HepG2 (cell line): ENCODE measurements at regions not wholly inside any gene's neighbourhood (a gene's known extent, or its start where the extent isn't known, plus 50 kb on each side); places are given as distances from the start of the nearest gene placed in this dataset.

ENCODE experiments used
- ATAC-seq: fragments of 200-7000 bp; cut with Tn5 transposase; 3 replicates; pipeline ENCODE4 v1.9.1; 2020; ENCODE audit warnings: mild to moderate bottlenecking, moderate library complexity
- BruUV-seq: library from RNA; stranded (reverse); fragments of 400-500 nt; replicated peaks from 2 replicates; lab custom pipeline; 2021; lab: Mats Ljungman, UMichigan
- CTCF ChIA-PET: fragments of 300-600 bp; formaldehyde crosslinking; extraction: SDS; loops from one replicate; lab custom pipeline; 2021; ENCODE audit warnings: low total read pairs, inconsistent platforms, low intra/inter-chr PET ratio; lab: Yijun Ruan, JAX
- POLR2A ChIA-PET: fragments of 350-600 bp; sonication (Branson Sonifier 250); formaldehyde crosslinking; loops from one replicate; lab custom pipeline; 2020; ENCODE audit warnings: antibody characterized with exemption, inconsistent platforms; lab: Yijun Ruan, JAX
- DNase-seq: peaks from one replicate; pipeline ENCODE4 v3.0.0-alpha.2; 2015; ENCODE audit warnings: low spot score
- FAIRE-seq: peaks from 3 replicates; lab custom pipeline; 2011; peaks lifted over from hg19 to GRCh38; lab: Jason Lieb, UNC
- H2AFZ ChIP-seq: one replicate; pipeline ENCODE4 v1.6.1; 2011; ENCODE audit warnings: low read length, inconsistent platforms
- H3K27ac ChIP-seq: fragments of 300-600 bp; 3 replicates; pipeline ENCODE4 v1.8.0; 2011; ENCODE audit warnings: mixed run types, mild to moderate bottlenecking, mixed read lengths, low read length, inconsistent platforms; ENCODE audit not compliant: insufficient read depth; ENCODE audit errors: extremely low read length
- H3K27me3 ChIP-seq, 2 experiments: fragments of 200-600 bp in 1 of 2; 2 replicates in 1 of 2; 3 replicates in 1 of 2; pipeline versions ENCODE4 v1.6.0 to v1.8.0; 2011; ENCODE audit warnings: low read length in 2 of 2, mild to moderate bottlenecking in 2 of 2, moderate library complexity in 2 of 2, inconsistent platforms in 1 of 2; ENCODE audit not compliant: insufficient read depth in 2 of 2, control insufficient read depth in 1 of 2
- H3K36me3 ChIP-seq, 2 experiments: fragments of 200-600 bp in 1 of 2; replicated peaks in 1 of 2; 2 replicates in 1 of 2; 3 replicates in 1 of 2; pipeline versions ENCODE4 v1.5.1 to v1.8.0; 2011; ENCODE audit warnings: low read length in 2 of 2, inconsistent platforms in 1 of 2; ENCODE audit not compliant: insufficient read depth in 2 of 2, control insufficient read depth in 1 of 2
- H3K4me1 ChIP-seq: 2 replicates; pipeline ENCODE4 v1.5.1; 2012; ENCODE audit warnings: low read length, inconsistent platforms; ENCODE audit not compliant: insufficient read depth
- H3K4me2 ChIP-seq: 2 replicates; pipeline ENCODE4 v1.6.0; 2011; ENCODE audit warnings: low read depth, low read length, inconsistent platforms
- H3K4me3 ChIP-seq, 3 experiments: fragments of 200-600 bp in 1 of 3; sonication (generic), shearing (Covaris generic) in 1 of 3; replicated peaks in 1 of 3; 2 replicates each; pipeline ENCODE4 v1.5.1; 2011 to 2016; ENCODE audit warnings: low read length in 3 of 3, inconsistent platforms in 2 of 3, low read depth in 2 of 3, mild to moderate bottlenecking in 2 of 3, control low read depth in 1 of 3, mixed read lengths in 1 of 3; ENCODE audit not compliant: insufficient read depth in 1 of 3
- H3K79me2 ChIP-seq: one replicate; pipeline ENCODE4 v1.6.1; 2011; ENCODE audit warnings: low read length, inconsistent platforms; ENCODE audit not compliant: insufficient read depth
- H3K9ac ChIP-seq: 2 replicates; pipeline ENCODE4 v1.6.0; 2011; ENCODE audit warnings: mild to moderate bottlenecking, low read depth, low read length, inconsistent platforms; ENCODE audit not compliant: insufficient read depth
- H3K9me3 ChIP-seq: 2 replicates; pipeline ENCODE4 v1.5.1; 2012; ENCODE audit warnings: mild to moderate bottlenecking, low read length
- H4K20me1 ChIP-seq: 2 replicates; pipeline ENCODE4 v1.6.0; 2011; ENCODE audit warnings: inconsistent platforms, mild to moderate bottlenecking, low read length, moderate library complexity; ENCODE audit not compliant: insufficient read depth
- ATF5 ChIP-seq: sonication (generic); formaldehyde crosslinking; IDR thresholded peaks from 2 replicates; pipeline ENCODE4 v1.4.0; 2020; ENCODE audit warnings: mild to moderate bottlenecking, low read depth, missing genetic modification reagents
- CREB1 ChIP-seq, 2 experiments: fragments of 450-650 bp in 1 of 2; IDR thresholded peaks; 2 replicates each; pipeline ENCODE4 v1.6.1; 2016 to 2017; ENCODE audit warnings: control low read depth in 1 of 2, mild to moderate bottlenecking in 1 of 2, missing compliant biosample characterization in 1 of 2, missing genetic modification characterization in 1 of 2
- FIP1L1 ChIP-seq: fragments of 200-400 bp; formaldehyde crosslinking; IDR thresholded peaks from 2 replicates; pipeline ENCODE4 v1.6.1; 2018; ENCODE audit warnings: low read depth, mild to moderate bottlenecking, low read length, moderate library complexity, borderline replicate concordance; ENCODE audit not compliant: insufficient read depth
- HES4 ChIP-seq: sonication (generic); formaldehyde crosslinking; IDR thresholded peaks from 2 replicates; pipeline ENCODE4 v1.9.0; 2021; ENCODE audit warnings: mild to moderate bottlenecking, missing genetic modification reagents, borderline replicate concordance
- LRRFIP1 ChIP-seq: sonication (generic); formaldehyde crosslinking; conservative IDR thresholded peaks from 2 replicates; pipeline ENCODE4 v1.4.0; 2020; ENCODE audit warnings: missing genetic modification reagents
- RBFOX2 ChIP-seq: fragments of 200-400 bp; formaldehyde crosslinking; IDR thresholded peaks from 2 replicates; pipeline ENCODE4 v1.6.1; 2017; ENCODE audit warnings: low read depth, mild to moderate bottlenecking, low read length
- RCOR2 ChIP-seq: IDR thresholded peaks from 2 replicates; pipeline ENCODE4 v1.6.1; 2016; ENCODE audit warnings: missing biosample characterization, missing genetic modification reagents
- SNAPC4 ChIP-seq: sonication (generic); formaldehyde crosslinking; IDR thresholded peaks from 2 replicates; pipeline ENCODE4 v1.4.0; 2020; ENCODE audit warnings: mild to moderate bottlenecking, missing genetic modification reagents
- ZBTB42 ChIP-seq: sonication (generic); formaldehyde crosslinking; IDR thresholded peaks from 2 replicates; pipeline ENCODE4 v1.5.0; 2020; ENCODE audit warnings: mild to moderate bottlenecking, missing genetic modification reagents
- ZFP62 ChIP-seq: sonication (generic); formaldehyde crosslinking; IDR thresholded peaks from 2 replicates; pipeline ENCODE4 v1.4.0; 2020; ENCODE audit warnings: missing genetic modification reagents
- ZKSCAN1 ChIP-seq: fragments of 150-350 bp; IDR thresholded peaks from 2 replicates; pipeline ENCODE4 v1.6.1; 2014; ENCODE audit warnings: low read length
- ZNF12 ChIP-seq: sonication (generic); formaldehyde crosslinking; IDR thresholded peaks from 2 replicates; pipeline ENCODE4 v1.5.0; 2020; ENCODE audit warnings: missing genetic modification reagents
- ZNF589 ChIP-seq: sonication (generic); formaldehyde crosslinking; conservative IDR thresholded peaks from 2 replicates; pipeline ENCODE4 v1.8.0; 2022; ENCODE audit warnings: mild to moderate bottlenecking, moderate library complexity, missing genetic modification reagents
- ZNF616 ChIP-seq: sonication (generic); formaldehyde crosslinking; IDR thresholded peaks from 2 replicates; pipeline ENCODE4 v1.5.0; 2020; ENCODE audit warnings: low read depth, mild to moderate bottlenecking, missing genetic modification reagents
- ZSCAN31 ChIP-seq: sonication (generic); formaldehyde crosslinking; IDR thresholded peaks from 2 replicates; pipeline ENCODE4 v1.5.0; 2020; ENCODE audit warnings: low read depth, mild to moderate bottlenecking, missing genetic modification reagents
- WGBS: methylation state at CpG from one replicate; pipeline ENCODE4 v1.1.6; 2017; ENCODE audit warnings: low lambda C conversion rate; 5-methylcytosine and 5-hydroxymethylcytosine counted together
- in situ Hi-C: cut with HindIII; loops from 2 replicates; pipeline ENCODE4 v1.10.0; 2017; ENCODE audit warnings: low pct_unique_long_range_greater_than_20kb; ENCODE audit not compliant: extremely low pct_ligation_motif_present
- intact Hi-C: fragments of 100-400 bp; cut with micrococcal nuclease; formaldehyde crosslinking; loops from one replicate; pipeline ENCODE4 v1.10.0; 2022; ENCODE audit not compliant: unreplicated experiment
- TF ChIP-seq, protein P1 (sequence below): sonication (generic); formaldehyde crosslinking; IDR thresholded peaks from 2 replicates; pipeline ENCODE4 v1.5.1; 2020; ENCODE audit warnings: mild to moderate bottlenecking, moderate library complexity, missing genetic modification reagents

GRCh38 chr12:29041621-29042020 is 107.5 kb upstream of the FAR2 start:
- Histone ChIP-seq H3K27ac (no peak overlapping the region), H3K9ac (no peak overlapping the region), H3K9me3 (no peaks in the 10 kb centered on the region), H3K36me3 (no peaks in the 10 kb centered on the region), H3K4me3 (no peak overlapping the region), H3K79me2 (no peaks in the 10 kb centered on the region), H4K20me1 (no peaks in the 10 kb centered on the region), H3K4me2 (no peak overlapping the region), H3K27me3 (no peaks in the 10 kb centered on the region), H3K4me1 (no peaks in the 10 kb centered on the region), H2AFZ (no peak overlapping the region)
- in situ Hi-C loops (no loop called here), intact Hi-C loops (no loop called here)
- no TSS peak for BruUV-seq
- no peak for ATAC-seq
- CTCF ChIA-PET, result no interaction called here
- POLR2A ChIA-PET, result no interaction called here
- 20% methylated on average over 4 of the region's 4 CpGs for WGBS
- FAIRE-seq, result no peak
- DNase-seq, result no peak
- TF ChIP-seq ZSCAN31, result no peak
- TF ChIP-seq CREB1 (IDR thresholded peaks at IDR 0.05), result no peak
- TF ChIP-seq CREB1 (CRISPR knock-in tag; IDR thresholded peaks at IDR 0.05), result no peak
- TF ChIP-seq ZNF12, result no peak
- TF ChIP-seq LRRFIP1 (CRISPR knock-in tag), result no peak
- no peak for TF ChIP-seq FIP1L1
- TF ChIP-seq RCOR2, result no peak
- no peak for TF ChIP-seq ZNF616 (CRISPR knock-in tag)
- no peak for TF ChIP-seq RBFOX2
- TF ChIP-seq HES4 (CRISPR knock-in tag), result no peak
- TF ChIP-seq, protein P1, sequence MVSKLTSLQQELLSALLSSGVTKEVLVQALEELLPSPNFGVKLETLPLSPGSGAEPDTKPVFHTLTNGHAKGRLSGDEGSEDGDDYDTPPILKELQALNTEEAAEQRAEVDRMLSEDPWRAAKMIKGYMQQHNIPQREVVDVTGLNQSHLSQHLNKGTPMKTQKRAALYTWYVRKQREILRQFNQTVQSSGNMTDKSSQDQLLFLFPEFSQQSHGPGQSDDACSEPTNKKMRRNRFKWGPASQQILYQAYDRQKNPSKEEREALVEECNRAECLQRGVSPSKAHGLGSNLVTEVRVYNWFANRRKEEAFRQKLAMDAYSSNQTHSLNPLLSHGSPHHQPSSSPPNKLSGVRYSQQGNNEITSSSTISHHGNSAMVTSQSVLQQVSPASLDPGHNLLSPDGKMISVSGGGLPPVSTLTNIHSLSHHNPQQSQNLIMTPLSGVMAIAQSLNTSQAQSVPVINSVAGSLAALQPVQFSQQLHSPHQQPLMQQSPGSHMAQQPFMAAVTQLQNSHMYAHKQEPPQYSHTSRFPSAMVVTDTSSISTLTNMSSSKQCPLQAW (CRISPR knock-in tag), result no peak
- TF ChIP-seq ZFP62, result no peak
- TF ChIP-seq ATF5, result no peak
- no peak for TF ChIP-seq ZKSCAN1
- TF ChIP-seq ZBTB42, result no peak
- no peak for TF ChIP-seq ZNF589 (CRISPR knock-in tag)
- TF ChIP-seq SNAPC4, result no peak
